ENCODE measurements at regions not wholly inside any gene's neighbourhood (a gene's known extent, or its start where the extent isn't known, plus 50 kb on each side); places are given as distances from the start of the nearest gene placed in this dataset.

DNA sequence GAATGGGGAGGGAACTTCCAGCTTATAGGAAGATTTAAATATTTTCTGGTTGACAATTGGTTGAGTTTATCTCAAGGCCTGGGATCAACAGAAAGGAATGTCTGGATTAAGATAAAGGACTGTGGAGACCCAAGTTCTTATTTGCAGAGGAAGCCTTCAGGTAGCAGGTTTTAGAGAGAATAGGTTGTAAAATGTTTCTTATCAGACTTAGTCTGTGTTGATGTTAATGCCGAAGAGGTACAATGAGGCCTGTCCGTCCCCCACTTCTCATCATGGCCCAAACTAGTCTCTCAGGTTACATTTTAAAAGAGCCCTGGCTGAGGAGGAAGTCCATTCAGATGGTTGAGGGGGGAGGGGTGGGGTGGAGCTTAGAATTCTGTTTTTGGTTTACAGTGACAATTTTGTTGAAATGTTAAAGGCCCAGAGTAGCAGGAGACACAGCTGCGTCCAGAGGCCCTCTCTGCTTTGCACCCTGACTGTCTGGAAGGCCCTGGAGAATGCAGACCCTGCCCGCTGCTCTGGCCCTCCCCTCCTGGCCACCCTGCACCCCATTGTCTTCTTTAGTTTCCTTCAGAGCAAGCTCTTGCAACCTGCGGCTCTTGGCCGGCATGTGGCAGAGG is 672.5 kb upstream of the TMEM132C start:
- DNase-seq, result no peak
- Histone ChIP-seq H3K9me3 (no peaks in the 10 kb centered on the region), H3K4me1 (no peaks in the 10 kb centered on the region), H3K27me3 (no peaks in the 10 kb centered on the region), H3K4me3 (no peak overlapping the region), H3K36me3 (no peaks in the 10 kb centered on the region), H3K27ac (no peak overlapping the region)
- no peak for TF ChIP-seq CTCF (IDR thresholded peaks at IDR 0.05)
- no peak for TF ChIP-seq POLR2A (IDR thresholded peaks at IDR 0.05)

DNA sequence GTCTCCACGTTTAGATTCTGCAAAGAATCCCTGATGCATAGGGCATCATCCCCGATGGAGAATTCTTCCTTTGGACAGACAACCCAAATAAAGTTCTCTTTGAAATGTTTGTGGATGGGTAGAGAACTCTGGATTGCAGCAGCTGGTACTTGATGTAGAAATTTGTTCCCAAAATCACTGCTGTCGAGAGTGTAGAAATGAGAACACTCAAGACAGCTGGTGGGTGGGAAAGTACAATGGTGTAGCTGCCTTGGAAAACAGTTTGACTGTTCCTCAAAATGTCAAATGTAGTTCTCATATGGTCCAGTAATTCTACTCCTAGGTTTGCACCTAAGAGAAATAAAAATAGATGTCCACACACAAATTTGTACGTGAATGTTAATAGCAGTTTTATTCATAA is 671.5 kb upstream of the TMEM132C start:
- H3K27me3 ChIP-seq, result no peaks in the 10 kb centered on the region
- no peak overlapping the region for H3K27ac ChIP-seq
- H3K4me1 ChIP-seq, result no peaks in the 10 kb centered on the region
- H3K4me3 ChIP-seq, result no peak overlapping the region
- TF ChIP-seq CTCF (IDR thresholded peaks at IDR 0.05) (no peak), POLR2A (IDR thresholded peaks at IDR 0.05) (no peak)
- no peak for DNase-seq
- H3K36me3 ChIP-seq, result no peaks in the 10 kb centered on the region
- H3K9me3 ChIP-seq, result no peaks in the 10 kb centered on the region

DNA sequence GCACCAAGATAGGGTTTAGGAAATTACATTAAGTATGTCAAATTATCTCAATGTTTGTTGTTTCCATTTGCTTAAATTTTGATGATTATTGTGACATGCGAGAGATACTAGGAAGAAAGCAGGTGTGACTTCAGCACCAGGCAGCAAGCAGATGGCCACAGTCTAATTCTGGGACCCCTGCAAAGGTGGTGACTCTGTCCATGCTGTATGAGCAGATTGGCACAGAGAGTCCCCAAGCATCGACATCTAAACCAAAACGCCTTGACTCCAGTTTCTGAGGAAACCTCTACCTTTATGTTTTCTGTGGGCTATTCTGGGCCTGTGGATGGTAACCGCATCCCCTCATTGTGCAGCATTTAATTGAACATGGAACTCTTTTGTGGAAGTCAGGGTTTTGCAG is 670.1 kb upstream of the TMEM132C start:
- H3K4me3 ChIP-seq, result no peak overlapping the region
- H3K9me3 ChIP-seq, result no peaks in the 10 kb centered on the region
- DNase-seq, result no peak
- no peaks in the 10 kb centered on the region for H3K27me3 ChIP-seq
- H3K27ac ChIP-seq, result no peak overlapping the region
- no peaks in the 10 kb centered on the region for H3K4me1 ChIP-seq
- no peaks in the 10 kb centered on the region for H3K36me3 ChIP-seq
- TF ChIP-seq POLR2A (IDR thresholded peaks at IDR 0.05) (no peak), CTCF (IDR thresholded peaks at IDR 0.05) (no peak)

GRCh38 chr12:127599436-127599835 is 667.5 kb upstream of the TMEM132C start:
- no peaks in the 10 kb centered on the region for H3K4me1 ChIP-seq
- no peaks in the 10 kb centered on the region for H3K9me3 ChIP-seq
- no peak overlapping the region for H3K27ac ChIP-seq
- H3K27me3 ChIP-seq, result no peaks in the 10 kb centered on the region
- H3K36me3 ChIP-seq, result no peaks in the 10 kb centered on the region
- DNase-seq, result no peak
- H3K4me3 ChIP-seq, result no peak overlapping the region
- TF ChIP-seq POLR2A (IDR thresholded peaks at IDR 0.05) (no peak), CTCF (IDR thresholded peaks at IDR 0.05) (no peak)

- no peak overlapping the region for H3K27ac ChIP-seq
- no peaks in the 10 kb centered on the region for H3K36me3 ChIP-seq
- DNase-seq, result no peak
- no peaks in the 10 kb centered on the region for H3K27me3 ChIP-seq
- H3K4me3 ChIP-seq, result no peak overlapping the region
- TF ChIP-seq CTCF (IDR thresholded peaks at IDR 0.05) (no peak), POLR2A (IDR thresholded peaks at IDR 0.05) (no peak)
- no peaks in the 10 kb centered on the region for H3K4me1 ChIP-seq
- H3K9me3 ChIP-seq, result no peaks in the 10 kb centered on the region
These were observed 666.8 kb upstream of the TMEM132C start for GRCh38 chr12:127600211-127600610.

- no peak overlapping the region for H3K4me3 ChIP-seq
- no peaks in the 10 kb centered on the region for H3K27me3 ChIP-seq
- no peaks in the 10 kb centered on the region for H3K36me3 ChIP-seq
- H3K9me3 ChIP-seq, result no peaks in the 10 kb centered on the region
- no peak for DNase-seq
- no peak overlapping the region for H3K27ac ChIP-seq
- H3K4me1 ChIP-seq, result no peaks in the 10 kb centered on the region
- TF ChIP-seq CTCF (IDR thresholded peaks at IDR 0.05), result no peak
These were observed 660.4 kb upstream of the TMEM132C start for GRCh38 chr12:127606476-127607015.
